ENCODE measurements at regions not wholly inside any gene's neighbourhood (a gene's known extent, or its start where the extent isn't known, plus 50 kb on each side); places are given as distances from the start of the nearest gene placed in this dataset.

GRCh38 chr21:41632748-41633475 lies 125.0 kb upstream of the TMPRSS2 start:
- Histone ChIP-seq H3K36me3 (ENCODE audit: low read depth) (no peaks in the 10 kb centered on the region), H3K4me1 (ENCODE audit: low read depth) (peaks cover 7% of the 10 kb centered on the region), H3K4me3 (no peak overlapping the region), H3K9me3 (no peaks in the 10 kb centered on the region)
- DNase-seq = no peak
- no peak for ATAC-seq
- intact Hi-C loops (cut with DNase I, micrococcal nuclease) = loop anchor here in 1 of 2 donors (10.0 kb wide), 1 partner anchor 142 kb away; no protein-coding TSS in a partner anchor
- no peak for TF ChIP-seq CTCF (IDR thresholded peaks at IDR 0.05)

- Histone ChIP-seq H3K36me3 (ENCODE audit: low read depth) (no peaks in the 10 kb centered on the region), H3K9me3 (no peaks in the 10 kb centered on the region), H3K4me3 (no peak overlapping the region), H3K4me1 (ENCODE audit: low read depth) (peaks cover 7% of the 10 kb centered on the region)
- TF ChIP-seq CTCF (IDR thresholded peaks at IDR 0.05) = no peak
- DNase-seq (peak; percentile 85 to 96 (median 85)), ATAC-seq (peak; percentile 76)
- intact Hi-C loops (cut with DNase I, micrococcal nuclease) = loop anchor here in 1 of 2 donors (10.0 kb wide), 1 partner anchor 143 kb away; no protein-coding TSS in a partner anchor
Measured at GRCh38 chr21:41631564-41632461, 123.9 kb upstream of the TMPRSS2 start.

GRCh38 chr21:41630917-41631316 lies 123.0 kb upstream of the TMPRSS2 start:
- no peak for TF ChIP-seq CTCF (IDR thresholded peaks at IDR 0.05)
- intact Hi-C loops (cut with DNase I, micrococcal nuclease) = loop anchor here in 1 of 2 donors (10.0 kb wide), 1 partner anchor 144 kb away; no protein-coding TSS in a partner anchor
- Histone ChIP-seq H3K36me3 (ENCODE audit: low read depth) (no peaks in the 10 kb centered on the region), H3K4me3 (no peak overlapping the region), H3K9me3 (no peaks in the 10 kb centered on the region), H3K4me1 (ENCODE audit: low read depth) (peaks cover 7% of the 10 kb centered on the region)
- ATAC-seq = no peak
- no peak for DNase-seq

GRCh38 chr21:41630249-41630648 lies 122.3 kb upstream of the TMPRSS2 start:
- no peaks in the 10 kb centered on the region for H3K36me3 ChIP-seq (ENCODE audit: low read depth)
- H3K9me3 ChIP-seq = no peaks in the 10 kb centered on the region
- DNase-seq (peak; percentile 73 to 82 (median 74)), ATAC-seq (peak; percentile 87)
- no peak overlapping the region for H3K4me3 ChIP-seq
- no peak for TF ChIP-seq CTCF (IDR thresholded peaks at IDR 0.05)
- peaks cover 7% of the 10 kb centered on the region for H3K4me1 ChIP-seq (ENCODE audit: low read depth)
- intact Hi-C loops (cut with DNase I, micrococcal nuclease) = loop anchor here in 1 of 2 donors (10.0 kb wide), 1 partner anchor 145 kb away; no protein-coding TSS in a partner anchor

- H3K36me3 ChIP-seq (ENCODE audit: low read depth) = no peaks in the 10 kb centered on the region
- no peaks in the 10 kb centered on the region for H3K9me3 ChIP-seq
- TF ChIP-seq CTCF (IDR thresholded peaks at IDR 0.05) = no peak
- no peak for ATAC-seq
- H3K4me3 ChIP-seq = no peak overlapping the region
- H3K4me1 ChIP-seq (ENCODE audit: low read depth) = peaks cover 7% of the 10 kb centered on the region
- intact Hi-C loops (cut with DNase I, micrococcal nuclease) = no loop called here
- DNase-seq = peak in 1 of 3 donors; percentile 37
Measured at GRCh38 chr21:41628256-41628655, 120.3 kb upstream of the TMPRSS2 start.
